ENCODE measurements at regions not wholly inside any gene's neighbourhood (a gene's known extent, or its start where the extent isn't known, plus 50 kb on each side); places are given as distances from the start of the nearest gene placed in this dataset.

DNA sequence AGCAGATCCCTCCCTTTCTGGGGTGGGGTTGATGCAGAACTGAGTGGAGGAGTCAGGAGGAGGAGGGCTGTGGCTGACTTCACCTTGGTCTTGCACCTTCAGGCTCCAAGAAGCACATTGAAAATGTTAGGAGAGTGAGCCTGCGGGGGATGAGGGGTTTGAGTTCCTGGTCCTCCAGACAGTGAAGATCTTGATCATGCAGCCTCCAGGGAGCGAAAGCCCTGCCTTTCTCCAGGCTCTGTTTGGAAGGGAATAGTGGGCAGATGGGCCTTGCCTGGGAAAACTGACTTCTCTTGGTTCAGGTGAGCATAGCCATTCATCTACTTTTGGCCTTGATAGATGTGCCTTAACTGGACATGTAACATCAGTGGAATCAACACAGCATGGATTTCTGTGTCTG, 267.6 kb upstream of the B3GAT1 start:
- Histone ChIP-seq H2BK20ac (ENCODE audit: low read length) (no peak overlapping the region), H3K4me1 (replicated peaks in 1 of 4; ENCODE audit: control insufficient read depth in 3 of 4, insufficient read depth in 4 of 4, low read length in 3 of 4) (no peaks in the 10 kb centered on the region), H4K20me1 (replicated peaks in 1 of 2; ENCODE audit: control insufficient read depth in 1 of 2, insufficient read depth in 2 of 2, low read length in 2 of 2) (no peaks in the 10 kb centered on the region), H2AK5ac (ENCODE audit: low read depth, low read length) (no peak overlapping the region), H3K18ac (ENCODE audit: extremely low read depth, low read length) (no peak overlapping the region), H3K4me3 (ENCODE audit: extremely low read depth in 1 of 4, insufficient read depth in 2 of 4, low read depth in 3 of 4, low read length in 4 of 4) (no peak overlapping the region), H3K23ac (ENCODE audit: insufficient read length) (no peak overlapping the region), H4K5ac (ENCODE audit: insufficient read length, low read depth, low read length) (no peak overlapping the region), H3K9ac (replicated peaks in 1 of 4; ENCODE audit: extremely low read depth in 1 of 4, low read depth in 3 of 4, low read length in 3 of 4) (no peak overlapping the region), H3K27me3 (replicated peaks in 1 of 4; ENCODE audit: control insufficient read depth in 3 of 4, extremely low read depth in 1 of 4, insufficient read depth in 3 of 4, low read length in 3 of 4) (no peaks in the 10 kb centered on the region), H3K27ac (ENCODE audit: low read depth, low read length) (no peak overlapping the region), H4K91ac (replicated peaks; ENCODE audit: insufficient read length, low read length) (no peak overlapping the region), H2BK12ac (ENCODE audit: low read depth, low read length) (no peak overlapping the region), H3K4me2 (ENCODE audit: insufficient read depth in 1 of 2, low read depth in 2 of 2, low read length in 2 of 2) (no peak overlapping the region), H2AFZ (ENCODE audit: low read length) (no peak overlapping the region), H3K4ac (replicated peaks; ENCODE audit: insufficient read length, low read depth, low read length) (no peak overlapping the region), H3K14ac (ENCODE audit: insufficient read length) (no peak overlapping the region), H3K79me1 (ENCODE audit: low read depth, low read length) (no peaks in the 10 kb centered on the region), H2BK5ac (ENCODE audit: low read depth, low read length) (no peak overlapping the region), H2BK120ac (replicated peaks; ENCODE audit: low read depth, low read length) (no peak overlapping the region), H3K79me2 (ENCODE audit: control insufficient read depth in 1 of 2, insufficient read depth in 2 of 2, low read length in 2 of 2) (no peaks in the 10 kb centered on the region), H3K9me3 (ENCODE audit: insufficient read depth in 2 of 2, low read depth in 1 of 2, low read length in 1 of 2) (no peaks in the 10 kb centered on the region), H3K36me3 (ENCODE audit: control insufficient read depth in 2 of 4, insufficient read depth in 4 of 4, low read length in 3 of 4) (no peaks in the 10 kb centered on the region), H4K8ac (ENCODE audit: extremely low read depth, insufficient read depth, low read length) (no peak overlapping the region), H2BK15ac (ENCODE audit: low read length) (0 out of 2 replicates have a peak overlapping the region, but pooled peaks have one; percentile 40), H3K23me2 (ENCODE audit: low read depth, low read length) (no peaks in the 10 kb centered on the region), H3K56ac (replicated peaks; ENCODE audit: insufficient read length, low read depth, low read length) (no peak overlapping the region)
- 91% methylated on average over 2 of the region's 2 CpGs; no CpG with 5 or more reads in 1 of the 2 experiments for WGBS, 2 experiments (ENCODE audit: extremely low coverage in 1 of 2, insufficient coverage in 1 of 2, insufficient read length in 1 of 2, insufficient replicate concordance in 2 of 2, low coverage in 1 of 2, low lambda C conversion rate in 2 of 2, missing lambda C conversion rate in 1 of 2)
- DNase-seq (ENCODE audit: low read depth in 1 of 2, low spot score in 2 of 2) (no peak), FAIRE-seq (no peak)
- ChIA-PET CTCF (ENCODE audit: partially characterized antibody) (no interaction called here), POLR2A (ENCODE audit: partially characterized antibody) (no interaction called here)
- TF ChIP-seq, protein P1, sequence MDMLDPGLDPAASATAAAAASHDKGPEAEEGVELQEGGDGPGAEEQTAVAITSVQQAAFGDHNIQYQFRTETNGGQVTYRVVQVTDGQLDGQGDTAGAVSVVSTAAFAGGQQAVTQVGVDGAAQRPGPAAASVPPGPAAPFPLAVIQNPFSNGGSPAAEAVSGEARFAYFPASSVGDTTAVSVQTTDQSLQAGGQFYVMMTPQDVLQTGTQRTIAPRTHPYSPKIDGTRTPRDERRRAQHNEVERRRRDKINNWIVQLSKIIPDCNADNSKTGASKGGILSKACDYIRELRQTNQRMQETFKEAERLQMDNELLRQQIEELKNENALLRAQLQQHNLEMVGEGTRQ (IDR thresholded peaks at IDR 0.05; ENCODE audit: low read length), result no peak
- TF ChIP-seq ATF2 (IDR thresholded peaks at IDR 0.05; ENCODE audit: low read length) (no peak), ASH2L (IDR thresholded peaks at IDR 0.05; ENCODE audit: low read length) (no peak), SIX5 (IDR thresholded peaks at IDR 0.05; ENCODE audit: low read depth, low read length) (no peak), PHF8 (conservative IDR thresholded peaks at IDR 0.05; ENCODE audit: low read depth, low read length) (no peak), CHD1 (IDR thresholded peaks at IDR 0.05; ENCODE audit: low read depth, low read length) (no peak), TAF1 (IDR thresholded peaks at IDR 0.05; ENCODE audit: low read depth, low read length) (no peak), SIN3A (conservative IDR thresholded peaks at IDR 0.05 in 1 of 2, IDR thresholded peaks at IDR 0.05 in 1 of 2; ENCODE audit: low read depth in 1 of 2, low read length in 2 of 2) (no peak), CTBP2 (IDR thresholded peaks at IDR 0.05; ENCODE audit: borderline replicate concordance, insufficient read depth, insufficient read length, low read length) (no peak), NRF1 (IDR thresholded peaks at IDR 0.05; ENCODE audit: low read depth, low read length) (no peak), E2F6 (IDR thresholded peaks at IDR 0.05) (no peak), SP4 (IDR thresholded peaks at IDR 0.05; ENCODE audit: low read length) (no peak)
